OCI-LY1 (cell line): ENCODE measurements at regions not wholly inside any gene's neighbourhood (a gene's known extent, or its start where the extent isn't known, plus 50 kb on each side); places are given as distances from the start of the nearest gene placed in this dataset.

ENCODE experiments used
- H2AFZ ChIP-seq: fragments of 200-600 bp; sonication (generic), shearing (Covaris generic); 2 replicates; pipeline ENCODE4 v1.6.0; 2014; ENCODE audit warnings: antibody characterized with exemption, mild to moderate bottlenecking, low read length
- H3F3A ChIP-seq: fragments of 200-600 bp; sonication (generic), shearing (Covaris generic); 2 replicates; pipeline ENCODE4 v1.6.0; 2014; ENCODE audit warnings: mild to moderate bottlenecking, antibody characterized with exemption, low read length, moderate library complexity; ENCODE audit not compliant: insufficient read depth
- H3K27ac ChIP-seq: fragments of 200-600 bp; sonication (generic); 2 replicates; pipeline ENCODE4 v1.5.1; 2014; ENCODE audit warnings: low read length, mixed run types, mild to moderate bottlenecking, low read depth; ENCODE audit not compliant: poor library complexity, severe bottlenecking
- H3K27me3 ChIP-seq: fragments of 200-600 bp; sonication (generic); 2 replicates; pipeline ENCODE4 v1.6.0; 2014; ENCODE audit warnings: antibody characterized with exemption, mild to moderate bottlenecking, low read length, moderate library complexity; ENCODE audit not compliant: insufficient read depth
- H3K36me3 ChIP-seq: fragments of 200-600 bp; sonication (generic); 2 replicates; pipeline ENCODE4 v1.6.1; 2014; ENCODE audit warnings: mild to moderate bottlenecking, antibody characterized with exemption, low read length, moderate library complexity, mixed read lengths; ENCODE audit not compliant: insufficient read depth
- H3K4me1 ChIP-seq: fragments of 200-600 bp; sonication (generic); 2 replicates; pipeline ENCODE4 v1.5.1; 2014; ENCODE audit warnings: mild to moderate bottlenecking, low read length, moderate library complexity; ENCODE audit not compliant: insufficient read depth, severe bottlenecking
- H3K4me2 ChIP-seq: fragments of 200-600 bp; sonication (generic), shearing (Covaris generic); 2 replicates; pipeline ENCODE4 v1.6.1; 2014; ENCODE audit warnings: low read length
- H3K4me3 ChIP-seq: fragments of 200-600 bp; sonication (generic); 2 replicates; pipeline ENCODE4 v1.5.1; 2014; ENCODE audit warnings: low read length, low read depth, mild to moderate bottlenecking, mixed read lengths; ENCODE audit not compliant: poor library complexity, severe bottlenecking
- H3K79me2 ChIP-seq: fragments of 200-600 bp; shearing (Covaris generic); 2 replicates; pipeline ENCODE4 v1.6.1; 2016; ENCODE audit warnings: mixed run types, low read length, mixed read lengths; ENCODE audit not compliant: insufficient read depth
- H3K9ac ChIP-seq: fragments of 200-600 bp; sonication (generic), shearing (Covaris generic); 2 replicates; pipeline ENCODE4 v1.6.1; 2014; ENCODE audit warnings: mild to moderate bottlenecking, low read length, mixed read lengths
- H3K9me2 ChIP-seq: fragments of 200-600 bp; sonication (generic), shearing (Covaris generic); 2 replicates; pipeline ENCODE4 v1.6.1; 2014; ENCODE audit warnings: low read depth, mild to moderate bottlenecking, low read length, mixed read lengths
- H3K9me3 ChIP-seq: fragments of 200-600 bp; shearing (Covaris generic); 2 replicates; pipeline ENCODE4 v1.6.1; 2014; ENCODE audit warnings: low read length, mixed read lengths
- H4K20me1 ChIP-seq: fragments of 200-600 bp; sonication (generic), shearing (Covaris generic); 2 replicates; pipeline ENCODE4 v1.6.0; 2016; ENCODE audit warnings: mild to moderate bottlenecking, low read length; ENCODE audit not compliant: insufficient read depth
- CTCF ChIP-seq: fragments of 200-600 bp; sonication (generic), shearing (Covaris generic); IDR thresholded peaks from 2 replicates; pipeline ENCODE4 v1.5.1; 2017; ENCODE audit warnings: mild to moderate bottlenecking, antibody characterized with exemption, low read length, moderate library complexity, mixed read lengths
- EZH2 ChIP-seq: fragments of 200-600 bp; sonication (generic), shearing (Covaris generic); IDR thresholded peaks from 2 replicates; pipeline ENCODE4 v1.8.0; 2017; ENCODE audit warnings: borderline replicate concordance, mixed run types, mild to moderate bottlenecking, antibody characterized with exemption, low read length, moderate library complexity, mixed read lengths

DNA sequence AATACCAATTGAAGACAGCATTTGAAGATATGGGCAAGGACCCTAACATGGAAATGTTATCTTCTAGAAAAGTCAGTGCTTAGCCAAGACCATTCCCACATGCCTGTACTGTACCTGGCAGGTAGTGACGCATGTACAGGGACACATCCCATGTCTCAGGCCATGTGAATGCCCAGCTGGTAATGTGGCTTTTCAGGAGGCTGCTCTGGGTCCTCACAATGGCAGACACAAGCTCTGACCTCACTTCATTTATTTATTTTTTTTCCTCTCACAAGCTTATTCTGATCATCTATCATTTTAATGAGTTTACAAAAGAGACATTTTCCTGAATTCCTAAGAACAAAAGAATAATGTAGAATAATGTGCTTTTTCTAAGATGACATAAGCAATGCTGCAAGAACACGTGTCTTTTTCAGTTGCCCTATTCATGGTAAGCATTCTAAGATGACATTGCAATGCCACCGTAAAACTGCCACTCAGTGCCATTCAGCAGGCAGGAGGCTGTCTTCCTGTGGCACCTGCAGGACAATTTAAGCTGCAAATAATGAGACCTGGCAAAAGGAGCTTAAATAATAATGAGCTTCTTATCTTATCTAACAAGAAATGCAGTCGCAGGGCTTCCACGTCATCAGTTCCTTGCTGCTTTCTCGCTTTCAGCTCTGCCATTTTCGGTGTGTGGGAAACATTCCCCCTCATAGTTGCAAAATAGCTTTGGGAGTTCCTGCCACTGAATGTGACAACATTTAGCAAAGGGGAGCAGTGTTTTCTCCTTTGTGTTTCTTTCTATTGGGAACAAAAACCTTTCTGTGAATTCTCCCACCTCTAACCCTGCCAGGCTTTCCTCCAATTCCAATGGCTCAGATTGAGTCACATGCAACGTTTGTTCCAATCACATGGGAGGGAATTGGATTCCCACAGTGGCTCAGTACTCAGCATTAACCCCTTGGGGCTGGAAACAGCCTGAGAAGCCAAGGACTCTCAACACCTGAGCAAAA is 113.0 kb downstream of the SEC23IP start:
- Histone ChIP-seq H3K4me3 (no peak overlapping the region), H3K4me2 (no peak overlapping the region)
- TF ChIP-seq EZH2, result no peak
- TF ChIP-seq CTCF, result no peak

GRCh38 chr10:120007261-120007660 is 114.7 kb downstream of the SEC23IP start:
- no peaks in the 10 kb centered on the region for H3K9me3 ChIP-seq
- no peak overlapping the region for H3K27ac ChIP-seq
- H3K36me3 ChIP-seq, result no peaks in the 10 kb centered on the region
- H3K27me3 ChIP-seq, result no peaks in the 10 kb centered on the region
- no peaks in the 10 kb centered on the region for H4K20me1 ChIP-seq
- no peaks in the 10 kb centered on the region for H3F3A ChIP-seq
- H2AFZ ChIP-seq, result no peak overlapping the region
- no peak overlapping the region for H3K9ac ChIP-seq
- no peak overlapping the region for H3K4me3 ChIP-seq
- H3K79me2 ChIP-seq, result no peaks in the 10 kb centered on the region
- H3K4me2 ChIP-seq, result no peak overlapping the region
- TF ChIP-seq CTCF (no peak), EZH2 (no peak)
- no peaks in the 10 kb centered on the region for H3K9me2 ChIP-seq
- no peaks in the 10 kb centered on the region for H3K4me1 ChIP-seq

More for the DNA sequence above, 113.0 kb downstream of the SEC23IP start:
- Histone ChIP-seq H3K9me3 (no peaks in the 10 kb centered on the region), H3F3A (no peaks in the 10 kb centered on the region), H4K20me1 (no peaks in the 10 kb centered on the region), H2AFZ (no peak overlapping the region), H3K4me1 (no peaks in the 10 kb centered on the region), H3K27ac (no peak overlapping the region), H3K27me3 (no peaks in the 10 kb centered on the region), H3K79me2 (no peaks in the 10 kb centered on the region), H3K36me3 (no peaks in the 10 kb centered on the region), H3K9ac (no peak overlapping the region), H3K9me2 (no peaks in the 10 kb centered on the region)

DNA sequence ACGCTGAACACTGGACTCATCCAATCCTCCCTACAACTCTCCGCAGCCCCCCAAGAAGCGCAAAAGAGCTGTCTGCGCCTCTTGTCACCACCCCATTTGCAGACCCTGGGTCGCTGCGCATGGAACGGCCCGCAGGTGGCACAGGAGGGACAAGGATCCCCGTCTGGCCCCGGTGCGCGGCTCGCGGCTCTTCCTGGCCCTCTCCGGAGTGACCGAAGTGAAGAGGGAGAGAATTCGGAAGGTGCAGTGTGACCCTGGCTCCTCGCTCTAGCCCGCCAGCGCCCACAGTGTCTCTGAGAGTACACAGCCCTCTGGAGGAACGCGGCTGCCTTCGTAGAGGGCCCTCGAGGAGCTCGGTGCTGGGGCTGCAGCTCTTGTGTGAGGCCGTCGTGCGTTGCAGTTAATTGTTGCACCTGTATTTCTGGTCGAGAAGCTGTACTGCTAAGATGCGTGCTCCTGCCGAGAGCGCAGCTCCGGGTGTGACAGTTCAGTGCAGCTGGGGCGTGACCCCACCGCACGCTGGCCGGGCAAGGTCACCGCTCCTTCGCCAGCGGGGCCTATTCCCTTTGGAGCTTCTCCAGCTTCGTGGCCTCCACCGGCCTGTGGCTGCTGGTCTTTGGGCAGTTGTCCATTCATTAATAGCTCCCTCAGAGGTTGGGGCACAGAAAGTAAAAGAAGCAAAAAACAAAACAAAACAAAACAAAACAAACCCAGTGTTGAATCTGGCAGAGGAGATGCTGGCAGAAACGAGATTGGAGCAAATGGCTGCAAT is 119.0 kb downstream of the SEC23IP start:
- TF ChIP-seq CTCF, result no peak
- TF ChIP-seq EZH2, result no peak
- H3K4me3 ChIP-seq, result no peak overlapping the region
- H3K4me2 ChIP-seq, result no peak overlapping the region
- H3K27ac ChIP-seq, result no peak overlapping the region
- H3K9ac ChIP-seq, result no peak overlapping the region
- H4K20me1 ChIP-seq, result no peaks in the 10 kb centered on the region
- H3F3A ChIP-seq, result no peaks in the 10 kb centered on the region
- no peaks in the 10 kb centered on the region for H3K79me2 ChIP-seq
- H3K27me3 ChIP-seq, result no peaks in the 10 kb centered on the region
- no peak overlapping the region for H2AFZ ChIP-seq
- no peaks in the 10 kb centered on the region for H3K9me3 ChIP-seq
- no peaks in the 10 kb centered on the region for H3K36me3 ChIP-seq
- H3K9me2 ChIP-seq, result no peaks in the 10 kb centered on the region
- H3K4me1 ChIP-seq, result no peaks in the 10 kb centered on the region
